Motor neuron (in vitro differentiated cells): ENCODE measurements at regions not wholly inside any gene's neighbourhood (a gene's known extent, or its start where the extent isn't known, plus 50 kb on each side); places are given as distances from the start of the nearest gene placed in this dataset.

ENCODE experiments used
- ATAC-seq, 8 experiments: fragments of 200-7000 bp; cut with Tn5 transposase; replicated peaks in 6 of 8; 2 replicates each; pipeline ENCODE4 v1.8.0; 2021; ENCODE audit warnings: mild to moderate bottlenecking in 8 of 8, moderate library complexity in 8 of 8
- H3K27ac ChIP-seq, 2 donors: fragments of 250-450 bp; sonication (Bioruptor Pico); 2 replicates each; pipeline ENCODE4 v1.9.0; 2021; ENCODE audit warnings: antibody characterized with exemption in 2 of 2, mild to moderate bottlenecking in 2 of 2, moderate library complexity in 1 of 2
- H3K4me1 ChIP-seq, 2 donors: fragments of 250-450 bp; sonication (Bioruptor Pico); replicated peaks in 1 of 2; 2 replicates each; pipeline ENCODE4 v1.6.1; 2021; ENCODE audit warnings: antibody characterized with exemption in 2 of 2, mild to moderate bottlenecking in 2 of 2, moderate library complexity in 1 of 2
- H3K4me3 ChIP-seq, 5 donors: fragments of 250-450 bp; sonication (Bioruptor Pico); 2 replicates each; pipeline ENCODE4 v1.9.0; 2021; ENCODE audit warnings: antibody characterized with exemption in 5 of 5, mild to moderate bottlenecking in 5 of 5, moderate library complexity in 4 of 5
- WGBS, 10 experiments: fragments of 450-650 bp; shearing (Covaris generic); methylation state at CpG; one replicate each; pipeline ENCODE4 v1.0.0; 2022; 5-methylcytosine and 5-hydroxymethylcytosine counted together
- in situ Hi-C, 9 experiments: fragments of 400-800 bp; cut with MboI; loops; one replicate each; pipeline ENCODE4 v1.15.0; 2021; ENCODE audit warnings: low sequenced_read_pairs in 9 of 9, low pct_unique_long_range_greater_than_20kb in 2 of 9; ENCODE audit not compliant: unreplicated experiment in 9 of 9

GRCh38 chr6:99132026-99132635 lies 184.4 kb upstream of the FBXL4 start:
- 25 to 100% (median 84%) methylated on average over 1 to 4 of the region's 4 CpGs for WGBS, 10 experiments
- ATAC-seq, result no peak
- no peak overlapping the region for H3K4me3 ChIP-seq
- in situ Hi-C loops, result no loop called here
- no peak overlapping the region for H3K27ac ChIP-seq
- H3K4me1 ChIP-seq, result peaks cover 3 to 29% of the 10 kb centered on the region in 2 donors

GRCh38 chr6:99130897-99131873 lies 183.4 kb upstream of the FBXL4 start:
- H3K4me1 ChIP-seq, result peaks cover 0 to 19% of the 10 kb centered on the region in 2 donors
- in situ Hi-C loops, result no loop called here
- H3K4me3 ChIP-seq, result no peak overlapping the region
- 28 to 84% (median 65%) methylated on average over 1 to 15 of the region's 15 CpGs for WGBS, 10 experiments
- no peak for ATAC-seq
- no peak overlapping the region for H3K27ac ChIP-seq

- in situ Hi-C loops, result no loop called here
Observed at GRCh38 chr6:99129835-99130234, 182.1 kb upstream of the FBXL4 start.

DNA sequence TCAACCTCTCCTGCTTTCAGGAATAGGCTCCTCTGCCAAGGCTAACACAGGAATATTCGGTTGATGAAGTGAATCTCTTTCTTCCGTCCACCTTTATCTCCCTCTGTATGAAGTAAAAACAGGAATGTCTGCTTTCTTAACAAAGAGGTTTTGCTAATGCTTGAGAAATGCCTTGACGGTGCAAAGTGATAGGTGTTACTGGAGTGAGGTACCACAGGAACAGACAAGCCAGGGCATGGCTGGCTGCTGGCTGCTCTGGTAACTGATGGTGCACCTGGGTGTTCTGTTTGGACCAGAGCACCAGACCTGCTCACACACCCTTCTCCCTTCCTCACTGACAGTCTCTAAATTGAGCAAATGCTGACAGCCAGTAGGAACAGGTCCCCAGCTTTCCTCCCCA lies 174.0 kb upstream of the FBXL4 start:
- Histone ChIP-seq H3K4me1 (no peaks in the 10 kb centered on the region), H3K27ac (no peak overlapping the region), H3K4me3 (no peak overlapping the region)
- in situ Hi-C loops, result loop anchor here in 2 of 9 experiments (25.0 kb wide), 2 partner anchors 234 to 259 kb away; no protein-coding TSS in a partner anchor
- WGBS, 10 experiments, result 13 to 100% (median 60%) methylated on average over 1 to 3 of the region's 3 CpGs; no CpG with 5 or more reads in 3 of the 10 experiments
- ATAC-seq, result no peak

More at GRCh38 chr6:99129835-99130234, 182.1 kb upstream of the FBXL4 start:
- Histone ChIP-seq H3K4me1 (peaks cover 0 to 7% of the 10 kb centered on the region in 2 donors), H3K27ac (no peak overlapping the region), H3K4me3 (no peak overlapping the region)
- WGBS, 10 experiments, result 75 to 100% (median 93%) methylated on average over 1 to 2 of the region's 2 CpGs; no CpG with 5 or more reads in 4 of the 10 experiments
- no peak for ATAC-seq

DNA sequence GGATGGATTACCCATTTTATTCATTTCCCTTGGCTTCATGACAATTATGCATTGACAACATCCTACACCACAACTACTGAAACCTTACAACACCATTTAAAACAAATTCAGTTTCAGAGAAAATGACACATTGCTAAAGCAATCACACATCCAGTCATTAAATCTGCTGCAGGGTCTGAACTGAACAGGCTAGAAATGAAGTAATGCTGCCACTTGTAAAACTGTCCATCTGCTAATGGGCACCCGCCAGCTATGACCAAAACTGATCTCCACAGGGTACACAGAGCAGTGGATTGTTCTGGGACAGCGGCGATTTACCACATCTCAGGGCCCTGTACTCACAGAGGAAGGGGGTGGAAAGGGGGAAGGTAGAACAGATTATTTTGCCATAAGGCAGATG lies 172.9 kb upstream of the FBXL4 start:
- 50 to 93% (median 87%) methylated on average over 2 to 3 of the region's 3 CpGs; no CpG with 5 or more reads in 7 of the 10 experiments for whole genome bisulfite sequencing, 10 experiments
- no peak overlapping the region for H3K27ac ChIP-seq
- in situ Hi-C loops, result loop anchor here in 2 of 9 experiments (25.0 kb wide), 2 partner anchors 233 to 258 kb away; no protein-coding TSS in a partner anchor
- H3K4me3 ChIP-seq, result no peak overlapping the region
- H3K4me1 ChIP-seq, result no peaks in the 10 kb centered on the region
- ATAC-seq, result no peak

DNA sequence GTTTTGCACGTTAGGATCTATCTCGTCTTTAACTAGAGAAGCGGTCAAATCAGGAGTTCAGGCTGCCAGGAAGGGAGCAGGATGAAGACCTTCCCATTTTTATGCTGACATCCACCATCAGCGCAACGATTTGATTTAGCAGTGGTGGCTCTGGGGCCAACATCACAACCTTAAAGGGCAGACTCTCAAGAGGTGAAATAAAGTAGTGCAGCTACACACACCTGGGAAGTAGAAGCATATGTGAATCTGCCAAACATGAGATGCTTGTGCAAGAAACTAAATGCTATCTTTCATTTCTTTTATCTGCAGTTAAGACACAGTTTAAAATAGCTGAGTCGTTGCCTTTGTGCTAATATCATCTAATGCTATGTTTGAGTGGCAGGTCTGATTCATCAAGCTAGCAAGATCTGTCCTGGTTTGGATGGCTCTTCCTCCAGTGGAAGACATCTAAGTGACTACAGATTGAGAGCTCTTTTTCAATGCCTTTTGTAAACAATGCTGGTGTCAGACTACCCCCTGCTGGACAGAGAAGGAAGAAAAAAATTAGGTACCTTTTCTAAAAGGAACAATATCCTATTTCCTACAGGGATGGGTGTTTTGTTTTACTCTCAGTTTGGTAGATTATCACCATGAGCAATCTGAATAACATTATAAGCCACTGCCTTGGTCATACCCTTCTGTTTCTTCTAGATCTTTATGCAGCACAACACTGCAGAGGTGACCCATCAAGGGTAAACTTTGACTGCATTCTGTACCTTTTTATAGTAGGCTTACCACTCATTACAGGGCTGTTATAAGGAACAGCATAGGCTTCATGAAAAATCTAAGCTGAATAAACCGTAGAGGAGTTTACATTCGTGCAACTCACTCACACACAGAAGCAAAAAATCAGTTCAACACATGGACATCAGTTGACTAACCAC lies 171.6 kb upstream of the FBXL4 start:
- Histone ChIP-seq H3K4me3 (no peak overlapping the region), H3K27ac (no peak overlapping the region), H3K4me1 (no peaks in the 10 kb centered on the region)
- in situ Hi-C loops, result loop anchor here in 3 of 9 experiments (10.0 to 25.0 kb wide), 3 partner anchors 232 to 265 kb away; no protein-coding TSS in a partner anchor
- peak; percentile 50 to 72 (median 62) for ATAC-seq
- WGBS, 10 experiments, result 0 to 67% (median 25%) methylated on average over 1 to 5 of the region's 8 CpGs; no CpG with 5 or more reads in 1 of the 10 experiments

GRCh38 chr6:99114769-99115406 lies 167.1 kb upstream of the FBXL4 start:
- Histone ChIP-seq H3K4me3 (no peak overlapping the region), H3K4me1 (peaks cover 0 to 5% of the 10 kb centered on the region in 2 donors), H3K27ac (no peak overlapping the region)
- in situ Hi-C loops, result loop anchor here in 3 of 9 experiments (10.0 to 25.0 kb wide), 3 partner anchors 228 to 260 kb away; no protein-coding TSS in a partner anchor
- 22 to 100% (median 87%) methylated on average over 2 to 5 of the region's 5 CpGs for WGBS, 10 experiments
- no peak for ATAC-seq

DNA sequence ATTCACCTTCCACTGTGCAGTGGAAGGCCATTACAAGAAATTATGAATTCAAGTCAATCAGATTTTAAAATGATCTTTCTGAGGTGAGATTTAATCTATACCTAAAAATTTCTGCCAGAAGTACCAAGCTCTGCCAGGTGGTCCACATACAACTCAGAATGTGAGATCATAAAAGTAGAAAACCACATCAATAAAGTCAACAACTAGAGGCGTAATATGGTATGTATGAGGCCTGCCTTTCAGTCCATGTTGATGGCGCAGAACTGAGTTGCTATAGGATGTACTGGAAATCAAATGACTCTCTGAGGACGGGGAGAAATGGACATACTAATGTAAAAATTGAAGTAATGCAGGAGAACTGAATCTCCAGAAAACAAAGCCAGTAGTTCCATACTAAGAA lies 163.8 kb upstream of the FBXL4 start:
- ATAC-seq, result no peak
- Histone ChIP-seq H3K4me1 (peaks cover 0 to 7% of the 10 kb centered on the region in 2 donors), H3K27ac (no peak overlapping the region), H3K4me3 (no peak overlapping the region)
- 0 to 100% (median 93%) methylated on average over 1 to 3 of the region's 3 CpGs; no CpG with 5 or more reads in 2 of the 10 experiments for WGBS, 10 experiments
- in situ Hi-C loops, result loop anchor here in 3 of 9 experiments (10.0 to 25.0 kb wide), 3 partner anchors 224 to 257 kb away; no protein-coding TSS in a partner anchor

- ATAC-seq, result no peak
- 0 to 63% (median 17%) methylated on average over 2 to 3 of the region's 3 CpGs; no CpG with 5 or more reads in 3 of the 10 experiments for WGBS, 10 experiments
- H3K4me1 ChIP-seq, result peaks cover 0 to 7% of the 10 kb centered on the region in 2 donors
- H3K4me3 ChIP-seq, result no peak overlapping the region
- in situ Hi-C loops, result loop anchor here in 3 of 9 experiments (10.0 to 25.0 kb wide), 3 partner anchors 223 to 255 kb away; no protein-coding TSS in a partner anchor
- no peak overlapping the region for H3K27ac ChIP-seq
Observed at GRCh38 chr6:99110029-99110428, 162.3 kb upstream of the FBXL4 start.

- Histone ChIP-seq H3K27ac (no peak overlapping the region), H3K4me3 (no peak overlapping the region), H3K4me1 (peaks cover 3 to 18% of the 10 kb centered on the region in 2 donors)
- 0 to 86% (median 50%) methylated on average over 1 to 3 of the region's 3 CpGs; no CpG with 5 or more reads in 2 of the 10 experiments for WGBS, 10 experiments
- ATAC-seq, result peak in 3 of 8 experiments; percentile 11 to 54 (median 31)
- in situ Hi-C loops, result loop anchor here in 2 of 9 experiments (25.0 kb wide), 2 partner anchors 217 to 242 kb away; no protein-coding TSS in a partner anchor
Observed at GRCh38 chr6:99104218-99104617, 156.5 kb upstream of the FBXL4 start.

GRCh38 chr6:99099243-99099642 lies 151.5 kb upstream of the FBXL4 start:
- H3K27ac ChIP-seq, result no peak overlapping the region
- peaks cover 16 to 18% of the 10 kb centered on the region in 2 donors for H3K4me1 ChIP-seq
- no peak for ATAC-seq
- H3K4me3 ChIP-seq, result no peak overlapping the region
- in situ Hi-C loops, result no loop called here

- WGBS, 10 experiments, result 20 to 100% (median 66%) methylated on average over 1 to 6 of the region's 6 CpGs
- no peak overlapping the region for H3K4me3 ChIP-seq
- peaks cover 6 to 21% of the 10 kb centered on the region in 2 donors for H3K4me1 ChIP-seq
- ATAC-seq, result peak in 4 of 8 experiments; percentile 18 to 84 (median 62)
- in situ Hi-C loops, result no loop called here
- no peak overlapping the region for H3K27ac ChIP-seq
Observed at GRCh38 chr6:99096170-99096569, 148.4 kb upstream of the FBXL4 start.
